ENCODE measurements at regions not wholly inside any gene's neighbourhood (a gene's known extent, or its start where the extent isn't known, plus 50 kb on each side); places are given as distances from the start of the nearest gene placed in this dataset.
"Not testable (repeated sequence)": the region's sequence is repeated elsewhere in the genome, so short reads cannot be mapped to it uniquely, and the experiment has no call there.

GRCh38 chr3:68485845-68486244, 446.5 kb downstream of the TAFA4 start:
- 92% methylated on average over 1 of the region's 1 CpG; no CpG with 5 or more reads in 1 of the 2 experiments for WGBS, 2 experiments (ENCODE audit: extremely low coverage in 1 of 2, insufficient coverage in 1 of 2, insufficient read length in 1 of 2, insufficient replicate concordance in 2 of 2, low coverage in 1 of 2, low lambda C conversion rate in 2 of 2, missing lambda C conversion rate in 1 of 2)
- H2BK20ac ChIP-seq (ENCODE audit: low read length); CTCF ChIA-PET (ENCODE audit: partially characterized antibody); H3K79me2 ChIP-seq (ENCODE audit: control insufficient read depth in 1 of 2, insufficient read depth in 2 of 2, low read length in 2 of 2); H3K27ac ChIP-seq (ENCODE audit: low read depth, low read length); H3K18ac ChIP-seq (ENCODE audit: extremely low read depth, low read length); POLR2A ChIA-PET (ENCODE audit: partially characterized antibody); H2AFZ ChIP-seq (ENCODE audit: low read length); H2AK5ac ChIP-seq (ENCODE audit: low read depth, low read length); H3K4me1 ChIP-seq (replicated peaks in 1 of 4; ENCODE audit: control insufficient read depth in 3 of 4, insufficient read depth in 4 of 4, low read length in 3 of 4); H4K5ac ChIP-seq (ENCODE audit: insufficient read length, low read depth, low read length); H2BK120ac ChIP-seq (replicated peaks; ENCODE audit: low read depth, low read length); H3K36me3 ChIP-seq (ENCODE audit: control insufficient read depth in 2 of 4, insufficient read depth in 4 of 4, low read length in 3 of 4); H3K14ac ChIP-seq (ENCODE audit: insufficient read length); H2BK5ac ChIP-seq (ENCODE audit: low read depth, low read length); FAIRE-seq; H3K79me1 ChIP-seq (ENCODE audit: low read depth, low read length); H3K27me3 ChIP-seq (replicated peaks in 1 of 4; ENCODE audit: control insufficient read depth in 3 of 4, extremely low read depth in 1 of 4, insufficient read depth in 3 of 4, low read length in 3 of 4); H3K9me3 ChIP-seq (ENCODE audit: insufficient read depth in 2 of 2, low read depth in 1 of 2, low read length in 1 of 2); H4K91ac ChIP-seq (replicated peaks; ENCODE audit: insufficient read length, low read length); H4K8ac ChIP-seq (ENCODE audit: extremely low read depth, insufficient read depth, low read length); H2BK12ac ChIP-seq (ENCODE audit: low read depth, low read length); H3K4me2 ChIP-seq (ENCODE audit: insufficient read depth in 1 of 2, low read depth in 2 of 2, low read length in 2 of 2); H3K56ac ChIP-seq (replicated peaks; ENCODE audit: insufficient read length, low read depth, low read length); H4K20me1 ChIP-seq (replicated peaks in 1 of 2; ENCODE audit: control insufficient read depth in 1 of 2, insufficient read depth in 2 of 2, low read length in 2 of 2); H3K23ac ChIP-seq (ENCODE audit: insufficient read length); H2BK15ac ChIP-seq (ENCODE audit: low read length); H3K4ac ChIP-seq (replicated peaks; ENCODE audit: insufficient read length, low read depth, low read length); DNase-seq (ENCODE audit: low read depth in 1 of 2, low spot score in 2 of 2); H3K4me3 ChIP-seq (ENCODE audit: extremely low read depth in 1 of 4, insufficient read depth in 2 of 4, low read depth in 3 of 4, low read length in 4 of 4); H3K23me2 ChIP-seq (ENCODE audit: low read depth, low read length); H3K9ac ChIP-seq (replicated peaks in 1 of 4; ENCODE audit: extremely low read depth in 1 of 4, low read depth in 3 of 4, low read length in 3 of 4): not testable (repeated sequence)
